Activated naive CD8-positive, alpha-beta T cell treated with anti-CD3 and anti-CD28 coated beads, Interleukin-2, amount 10 ng/mL, durations not matched to agents 7 days and 5 days (primary cell): ENCODE measurements at regions not wholly inside any gene's neighbourhood (a gene's known extent, or its start where the extent isn't known, plus 50 kb on each side); places are given as distances from the start of the nearest gene placed in this dataset.

ENCODE experiments used
- ATAC-seq: fragments of 150-1000 bp; cut with Tn5 transposase; one replicate; pipeline ENCODE4 v1.10.0; 2021; ENCODE audit warnings: low read depth, moderate library complexity
- POLR2A ChIA-PET: fragments of 350-600 bp; sonication (Branson Sonifier 250); formaldehyde crosslinking; loops from one replicate; lab custom pipeline; 2021; ENCODE audit warnings: antibody characterized with exemption; lab: Charles Lee
- DNase-seq: peaks from one replicate; pipeline ENCODE4 v3.0.0; 2021
- H3K27ac Mint-ChIP-seq: one replicate; pipeline ENCODE4 v1.8.0; 2022; ENCODE audit warnings: mild to moderate bottlenecking, mixed read lengths
- H3K27me3 Mint-ChIP-seq: one replicate; pipeline ENCODE4 v1.8.0; 2022; ENCODE audit warnings: mild to moderate bottlenecking, moderate library complexity, mixed read lengths
- H3K36me3 Mint-ChIP-seq: one replicate; pipeline ENCODE4 v1.8.0; 2021; ENCODE audit warnings: mild to moderate bottlenecking, mixed read lengths
- H3K4me1 Mint-ChIP-seq: one replicate; pipeline ENCODE4 v1.8.0; 2021; ENCODE audit warnings: mixed read lengths
- H3K4me3 Mint-ChIP-seq: one replicate; pipeline ENCODE4 v1.8.0; 2022; ENCODE audit warnings: mild to moderate bottlenecking, moderate library complexity, mixed read lengths
- H3K9me3 Mint-ChIP-seq: one replicate; pipeline ENCODE4 v1.8.0; 2021; ENCODE audit warnings: mixed read lengths

DNA sequence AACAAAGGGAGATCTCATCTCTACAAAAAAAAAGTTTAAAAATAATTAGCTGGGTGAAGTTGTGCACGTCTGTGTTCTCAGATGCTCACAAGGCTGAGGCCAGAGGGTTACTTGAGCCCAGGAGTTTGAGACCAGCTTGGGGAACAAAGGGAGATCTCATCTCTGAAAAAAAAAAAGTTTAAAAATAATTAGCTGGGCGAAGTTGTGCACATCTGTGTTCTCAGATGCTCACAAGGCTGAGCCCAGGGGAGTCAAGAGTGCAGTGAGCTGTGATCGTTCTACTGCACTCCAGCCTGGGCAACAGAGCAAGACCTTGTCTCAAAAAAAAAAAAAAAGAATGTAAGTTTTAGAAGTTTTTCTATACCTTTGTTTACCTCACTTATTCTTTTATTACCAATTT lies 127.3 kb downstream of the FGF9 start:
- Mint-ChIP-seq H3K27ac (no peak overlapping the region), H3K4me1 (no peaks in the 10 kb centered on the region), H3K4me3 (no peak overlapping the region), H3K36me3 (no peaks in the 10 kb centered on the region), H3K9me3 (no peaks in the 10 kb centered on the region), H3K27me3 (peaks cover 3% of the 10 kb centered on the region)
- DNase-seq: no peak
- ATAC-seq: no peak
- POLR2A ChIA-PET: no interaction called here

DNA sequence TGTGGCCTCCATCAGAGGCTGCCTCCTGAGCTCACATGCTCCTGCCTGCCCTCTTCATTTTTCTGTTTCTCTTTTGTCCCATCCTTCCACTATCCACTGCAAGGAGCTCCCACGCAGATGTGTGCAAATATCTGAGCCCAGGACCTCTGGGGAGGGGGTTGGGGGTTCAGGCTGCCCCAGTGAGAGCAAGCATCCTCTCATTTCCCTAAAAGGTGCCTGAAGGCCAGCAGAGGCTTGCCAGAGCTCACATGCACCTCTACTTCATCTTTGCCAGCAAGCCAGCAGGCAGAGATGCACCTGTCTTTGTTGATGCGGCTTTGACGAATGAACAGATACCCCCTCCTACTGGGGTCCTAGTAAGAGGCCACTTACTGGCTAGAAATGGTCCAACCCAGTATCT lies 128.8 kb downstream of the FGF9 start:
- Mint-ChIP-seq H3K36me3 (no peaks in the 10 kb centered on the region), H3K27me3 (peaks cover 3% of the 10 kb centered on the region), H3K27ac (no peak overlapping the region), H3K4me3 (no peak overlapping the region), H3K9me3 (no peaks in the 10 kb centered on the region), H3K4me1 (no peaks in the 10 kb centered on the region)
- DNase-seq: no peak
- no peak for ATAC-seq
- POLR2A ChIA-PET: no interaction called here

DNA sequence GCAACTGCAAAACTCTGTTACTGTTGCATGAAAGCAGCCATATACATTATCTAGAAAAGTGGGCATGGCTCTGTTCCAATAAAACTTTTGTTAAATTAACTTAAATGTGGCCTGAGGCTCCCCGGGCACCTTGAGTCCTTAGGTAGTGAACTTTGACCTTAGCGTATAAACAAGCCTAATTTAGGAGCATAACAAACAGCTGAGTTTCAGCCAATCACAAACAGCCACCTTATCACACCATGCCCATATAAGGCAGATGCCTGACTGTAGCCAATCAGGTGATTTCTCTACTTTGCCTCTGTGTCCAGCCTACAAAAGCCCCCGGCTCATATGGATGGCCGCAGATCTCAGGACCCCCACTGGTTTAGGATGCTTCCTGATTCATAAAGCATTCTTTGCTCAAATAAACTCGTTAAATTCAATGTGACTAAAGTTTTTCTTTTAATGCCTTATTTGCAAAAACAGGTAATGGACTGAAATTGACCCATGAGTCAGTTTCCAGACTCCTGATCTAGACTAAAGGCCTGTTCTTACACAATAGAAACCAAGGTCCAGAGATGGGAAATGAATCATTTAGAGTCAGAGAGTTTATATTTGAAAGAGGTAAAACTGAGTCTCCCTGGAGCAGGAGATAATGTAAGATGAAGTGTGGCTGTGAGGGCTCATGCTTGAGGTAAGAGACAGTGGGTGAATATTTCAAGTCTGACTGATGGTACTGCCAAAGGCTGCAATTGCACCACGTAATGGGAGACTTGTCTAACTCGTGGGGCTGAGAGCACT lies 130.2 kb downstream of the FGF9 start:
- Mint-ChIP-seq H3K27me3 (peaks cover 3% of the 10 kb centered on the region), H3K27ac (no peak overlapping the region), H3K9me3 (no peaks in the 10 kb centered on the region), H3K4me3 (no peak overlapping the region), H3K4me1 (no peaks in the 10 kb centered on the region), H3K36me3 (no peaks in the 10 kb centered on the region)
- POLR2A ChIA-PET: no interaction called here
- no peak for DNase-seq
- no peak for ATAC-seq

DNA sequence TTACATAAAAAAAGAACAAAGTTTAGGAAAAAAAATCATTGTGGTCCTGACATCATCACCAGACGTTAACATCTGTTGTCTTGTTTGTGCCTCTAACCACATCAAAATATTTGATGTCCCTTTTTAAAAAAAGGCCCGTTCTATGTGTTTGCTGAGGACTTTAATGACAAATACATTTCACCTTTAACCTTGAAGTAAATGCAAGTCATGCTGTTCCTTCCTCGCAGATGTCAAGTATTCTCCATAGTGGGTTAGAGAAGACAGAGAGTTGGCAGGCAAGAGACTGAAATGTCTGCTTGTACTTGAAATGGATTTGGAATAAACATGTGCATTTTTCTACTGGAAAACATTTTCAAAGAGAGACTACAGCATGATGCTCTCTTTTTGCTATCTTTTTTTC lies 134.9 kb downstream of the FGF9 start:
- DNase-seq (no peak), ATAC-seq (no peak)
- H3K27me3 Mint-ChIP-seq: peaks cover 4% of the 10 kb centered on the region
- no peaks in the 10 kb centered on the region for H3K9me3 Mint-ChIP-seq
- no peak overlapping the region for H3K27ac Mint-ChIP-seq
- H3K4me3 Mint-ChIP-seq: no peak overlapping the region
- no peaks in the 10 kb centered on the region for H3K36me3 Mint-ChIP-seq
- POLR2A ChIA-PET: no interaction called here
- H3K4me1 Mint-ChIP-seq: no peaks in the 10 kb centered on the region

DNA sequence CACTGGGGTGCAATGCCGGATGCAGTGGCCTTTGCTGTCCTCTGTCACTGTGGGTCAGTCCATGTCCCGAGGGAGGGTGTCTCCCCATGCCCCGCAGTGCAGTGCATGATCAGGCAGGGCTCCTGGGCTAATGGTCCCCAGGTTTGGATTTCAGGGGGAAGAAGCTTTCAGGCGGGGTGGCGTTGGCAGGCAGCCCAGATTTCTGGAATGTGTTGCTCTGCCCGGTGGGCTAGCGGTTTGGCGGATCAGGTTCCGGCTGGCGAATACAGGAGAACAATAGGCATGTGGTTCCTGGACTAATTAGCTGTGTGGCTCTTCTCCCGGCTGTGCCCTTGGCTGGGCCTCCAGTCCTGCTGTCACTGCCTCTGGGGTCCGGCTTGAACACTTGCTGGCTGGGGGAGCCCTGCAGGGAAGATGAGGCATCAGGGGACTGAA lies 141.3 kb downstream of the FGF9 start:
- Mint-ChIP-seq H3K36me3 (no peaks in the 10 kb centered on the region), H3K4me3 (no peak overlapping the region)
- no peak for DNase-seq

DNA sequence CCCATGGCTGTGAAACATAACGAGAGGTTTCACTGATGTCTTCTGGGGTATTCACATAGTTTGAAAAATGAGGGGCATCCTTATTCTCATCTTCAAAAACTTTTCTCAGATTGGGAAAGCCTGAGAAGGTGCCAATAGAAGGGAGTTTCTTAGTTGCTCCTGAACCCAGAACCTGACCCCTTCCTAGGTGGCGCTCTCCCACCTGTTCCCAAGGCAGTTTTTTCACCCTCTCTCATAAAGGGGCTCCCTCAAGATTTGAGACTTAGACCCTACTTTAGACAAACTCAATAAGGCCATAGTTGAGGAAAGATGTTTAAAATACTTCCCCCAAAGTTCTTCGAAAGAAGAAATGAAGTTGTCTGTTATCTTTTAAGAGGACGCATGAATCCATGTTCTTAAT lies 142.2 kb downstream of the FGF9 start:
- Mint-ChIP-seq H3K27me3 (no peaks in the 10 kb centered on the region), H3K4me3 (no peak overlapping the region), H3K27ac (no peak overlapping the region), H3K4me1 (no peaks in the 10 kb centered on the region), H3K9me3 (peaks cover 3% of the 10 kb centered on the region), H3K36me3 (no peaks in the 10 kb centered on the region)
- POLR2A ChIA-PET: no interaction called here
- ATAC-seq (no peak), DNase-seq (no peak)

More for the DNA sequence above, 141.3 kb downstream of the FGF9 start:
- POLR2A ChIA-PET: no interaction called here
- no peak for ATAC-seq
- H3K4me1 Mint-ChIP-seq: no peaks in the 10 kb centered on the region
- H3K9me3 Mint-ChIP-seq: peaks cover 3% of the 10 kb centered on the region
- no peaks in the 10 kb centered on the region for H3K27me3 Mint-ChIP-seq
- no peak overlapping the region for H3K27ac Mint-ChIP-seq

DNA sequence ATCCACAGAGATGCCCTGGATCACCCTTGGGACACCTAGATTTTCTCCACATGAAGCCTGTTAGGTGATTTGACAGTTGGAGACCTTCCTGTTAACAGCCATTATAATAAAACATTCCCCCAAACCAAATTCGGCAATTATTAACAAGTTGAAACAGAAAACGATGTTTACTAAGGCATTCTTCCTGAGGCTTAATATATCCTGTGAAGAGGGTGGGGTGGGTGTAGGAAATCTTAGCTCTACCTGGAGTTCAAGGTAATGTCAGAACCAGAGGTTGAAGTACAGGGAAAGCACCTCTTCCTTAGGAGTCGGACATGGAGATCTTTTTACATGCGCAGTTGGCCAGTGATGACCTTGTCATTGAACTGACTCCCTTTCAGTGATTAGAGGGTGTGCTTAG lies 143.0 kb downstream of the FGF9 start:
- H3K27ac Mint-ChIP-seq: no peak overlapping the region
- ATAC-seq (no peak), DNase-seq (no peak)
- H3K4me3 Mint-ChIP-seq: no peak overlapping the region
- no peaks in the 10 kb centered on the region for H3K4me1 Mint-ChIP-seq
- peaks cover 3% of the 10 kb centered on the region for H3K9me3 Mint-ChIP-seq
- no peaks in the 10 kb centered on the region for H3K36me3 Mint-ChIP-seq
- no peaks in the 10 kb centered on the region for H3K27me3 Mint-ChIP-seq
- POLR2A ChIA-PET: no interaction called here

DNA sequence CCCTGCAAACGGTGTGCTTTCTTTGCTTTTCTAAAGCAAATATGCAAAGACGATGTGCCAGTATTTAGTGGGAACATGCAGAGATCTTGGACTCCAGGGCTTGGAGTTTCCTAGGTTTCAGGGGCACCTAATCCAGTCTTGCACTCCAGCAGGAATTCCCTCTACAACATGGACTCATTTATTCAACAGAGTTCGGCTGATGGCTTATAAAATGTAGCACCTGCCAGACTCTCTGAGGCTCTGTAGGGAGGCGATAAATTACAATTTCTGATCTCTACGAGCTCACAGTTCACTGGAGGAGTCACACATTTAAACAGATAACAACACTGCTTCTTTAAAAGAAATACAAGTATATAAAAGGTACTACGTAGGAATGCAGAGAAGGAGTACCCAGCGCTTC lies 143.7 kb downstream of the FGF9 start:
- H3K36me3 Mint-ChIP-seq: no peaks in the 10 kb centered on the region
- peaks cover 3% of the 10 kb centered on the region for H3K9me3 Mint-ChIP-seq
- ATAC-seq: no peak
- no peak overlapping the region for H3K4me3 Mint-ChIP-seq
- POLR2A ChIA-PET: no interaction called here
- DNase-seq: no peak
- H3K27ac Mint-ChIP-seq: no peak overlapping the region
- H3K27me3 Mint-ChIP-seq: no peaks in the 10 kb centered on the region
- no peaks in the 10 kb centered on the region for H3K4me1 Mint-ChIP-seq

DNA sequence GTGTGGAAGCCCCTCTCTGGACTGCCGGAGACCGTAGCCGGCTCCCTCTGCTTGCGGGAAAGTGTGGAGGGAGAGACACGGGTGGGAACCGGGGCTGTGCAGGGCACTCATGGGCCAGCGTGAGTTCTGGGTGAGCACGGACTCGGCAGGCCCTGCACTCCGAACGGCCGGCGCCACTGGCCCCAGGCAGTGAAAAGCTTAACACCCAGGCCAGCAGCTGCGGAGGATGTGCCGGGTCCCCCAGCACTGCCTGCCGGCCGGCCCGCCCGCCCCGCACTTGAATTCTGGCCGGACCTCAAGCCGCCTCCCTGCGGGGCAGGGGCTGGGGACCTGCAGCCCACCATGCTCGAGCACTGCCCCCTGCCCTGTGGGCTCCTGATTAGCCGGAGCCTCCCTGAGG lies 147.0 kb downstream of the FGF9 start:
- H3K4me3 Mint-ChIP-seq: no peak overlapping the region
- no peaks in the 10 kb centered on the region for H3K4me1 Mint-ChIP-seq
- POLR2A ChIA-PET: interaction anchor here (0.6 kb wide), 1 partner anchor 130 kb away, joined by 6 read pairs; no protein-coding TSS in a partner anchor
- no peaks in the 10 kb centered on the region for H3K27me3 Mint-ChIP-seq
- ATAC-seq (no peak), DNase-seq (no peak)
- peaks cover 3% of the 10 kb centered on the region for H3K9me3 Mint-ChIP-seq
- H3K27ac Mint-ChIP-seq: no peak overlapping the region
- no peaks in the 10 kb centered on the region for H3K36me3 Mint-ChIP-seq

DNA sequence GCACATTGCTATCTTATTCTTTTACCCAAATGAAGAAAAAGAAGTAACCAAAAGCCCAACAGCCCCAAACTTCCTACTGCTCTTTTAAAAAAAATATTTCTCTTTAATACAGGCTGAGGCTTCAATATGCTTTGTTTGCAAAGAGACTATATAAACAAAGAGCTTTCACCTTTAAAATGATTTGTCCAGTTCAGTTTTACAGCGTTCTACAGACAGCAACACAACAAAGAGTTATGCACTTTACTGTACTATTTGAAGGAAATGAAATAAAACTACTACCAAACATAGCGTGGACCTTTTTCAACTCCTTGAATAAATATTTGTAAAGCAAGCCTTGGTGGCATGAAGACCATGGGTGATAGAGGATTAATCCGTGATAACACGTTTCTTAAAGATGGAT lies 151.2 kb downstream of the FGF9 start:
- Mint-ChIP-seq H3K27me3 (peaks cover 3% of the 10 kb centered on the region), H3K27ac (no peak overlapping the region), H3K4me3 (no peak overlapping the region), H3K4me1 (peaks cover 3% of the 10 kb centered on the region), H3K36me3 (peaks cover 1% of the 10 kb centered on the region), H3K9me3 (peaks cover 2% of the 10 kb centered on the region)
- DNase-seq (no peak), ATAC-seq (no peak)
- POLR2A ChIA-PET: no interaction called here

DNA sequence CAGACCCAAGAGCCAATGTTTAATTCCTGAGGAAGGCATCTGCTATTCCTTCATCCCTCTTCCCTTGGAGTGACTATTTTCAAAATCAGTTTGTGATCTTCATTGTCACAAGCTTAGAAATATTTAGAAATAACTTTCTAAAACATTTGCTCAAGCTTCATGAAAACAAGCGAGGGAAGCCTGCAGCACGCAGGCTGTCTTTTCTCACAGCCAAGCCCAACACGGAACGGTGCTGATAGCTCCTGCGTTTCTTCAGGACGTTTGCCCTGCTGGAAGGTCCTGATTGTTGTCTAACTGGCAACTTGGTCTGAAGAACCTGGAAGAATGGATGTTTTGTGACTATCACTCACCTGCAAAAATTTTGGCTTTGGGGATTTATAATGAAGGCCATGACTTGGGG lies 152.5 kb downstream of the FGF9 start:
- peaks cover 2% of the 10 kb centered on the region for H3K9me3 Mint-ChIP-seq
- peaks cover 3% of the 10 kb centered on the region for H3K27me3 Mint-ChIP-seq
- H3K36me3 Mint-ChIP-seq: peaks cover 1% of the 10 kb centered on the region
- no peak for ATAC-seq
- no peak for DNase-seq
- peaks cover 3% of the 10 kb centered on the region for H3K4me1 Mint-ChIP-seq
- no peak overlapping the region for H3K27ac Mint-ChIP-seq
- H3K4me3 Mint-ChIP-seq: no peak overlapping the region
- POLR2A ChIA-PET: no interaction called here

DNA sequence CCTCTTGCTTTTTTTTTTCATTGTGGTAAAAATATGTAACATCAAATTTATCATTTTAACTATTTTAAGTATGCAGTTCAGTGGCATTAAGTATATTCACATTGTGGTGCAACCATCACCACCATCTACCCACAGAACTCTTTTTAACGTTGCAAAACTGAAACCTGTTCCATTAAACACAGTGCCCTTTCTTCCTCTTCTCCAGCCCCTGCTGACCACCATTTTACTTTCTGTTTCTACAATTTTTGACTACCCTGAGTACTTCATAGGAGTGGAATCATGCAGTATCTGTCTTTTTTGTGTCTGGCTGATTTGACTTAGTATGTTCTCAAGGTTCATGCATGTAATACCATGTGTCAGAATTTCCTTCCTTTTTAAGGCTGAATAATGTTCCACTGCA lies 153.1 kb downstream of the FGF9 start:
- H3K4me1 Mint-ChIP-seq: peaks cover 3% of the 10 kb centered on the region
- ATAC-seq (no peak), DNase-seq (no peak)
- peaks cover 2% of the 10 kb centered on the region for H3K9me3 Mint-ChIP-seq
- H3K27me3 Mint-ChIP-seq: peaks cover 3% of the 10 kb centered on the region
- no peak overlapping the region for H3K27ac Mint-ChIP-seq
- H3K4me3 Mint-ChIP-seq: no peak overlapping the region
- peaks cover 1% of the 10 kb centered on the region for H3K36me3 Mint-ChIP-seq
- POLR2A ChIA-PET: no interaction called here

DNA sequence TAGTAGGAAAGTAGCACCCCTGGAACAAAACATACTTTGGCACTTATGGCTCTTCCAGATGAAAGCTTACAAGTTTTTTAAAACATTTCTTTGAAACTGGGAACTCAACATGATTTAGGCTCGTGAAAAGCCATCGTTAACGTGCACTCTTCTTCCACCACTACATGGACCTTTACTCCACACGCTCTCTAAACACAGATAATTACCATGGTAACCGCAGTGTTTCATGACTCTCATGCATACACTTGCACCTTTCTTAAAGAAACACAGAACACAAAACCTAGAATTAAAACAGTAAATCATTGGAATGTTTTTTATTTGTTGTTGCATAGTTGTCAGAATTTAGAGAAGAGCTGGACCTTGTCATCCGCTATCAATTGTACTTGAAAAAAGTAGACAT lies 154.3 kb downstream of the FGF9 start:
- Mint-ChIP-seq H3K9me3 (peaks cover 2% of the 10 kb centered on the region), H3K36me3 (peaks cover 1% of the 10 kb centered on the region), H3K27ac (no peak overlapping the region), H3K4me3 (no peak overlapping the region), H3K4me1 (peaks cover 3% of the 10 kb centered on the region), H3K27me3 (peaks cover 3% of the 10 kb centered on the region)
- POLR2A ChIA-PET: no interaction called here
- ATAC-seq (no peak), DNase-seq (no peak)

DNA sequence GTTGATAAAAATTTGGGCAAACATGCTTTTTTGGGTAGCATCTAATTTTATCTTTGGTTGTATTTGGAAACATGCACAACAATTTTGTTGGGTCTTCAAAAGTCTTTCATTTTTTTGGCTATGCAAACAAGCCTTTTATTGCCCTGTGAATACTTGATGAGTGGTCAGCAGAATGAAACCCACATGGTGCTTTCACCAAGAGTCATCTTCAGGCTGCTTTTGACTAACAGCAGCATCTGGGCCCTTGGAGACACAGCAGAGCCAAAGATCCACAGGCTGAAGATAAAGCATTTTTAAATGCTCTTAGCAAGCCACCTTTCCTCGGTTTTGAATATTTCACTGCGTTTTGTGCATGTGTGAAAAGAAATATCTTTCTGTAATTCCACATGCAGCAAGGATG lies 154.9 kb downstream of the FGF9 start:
- H3K27ac Mint-ChIP-seq: no peak overlapping the region
- peaks cover 1% of the 10 kb centered on the region for H3K36me3 Mint-ChIP-seq
- POLR2A ChIA-PET: no interaction called here
- peaks cover 3% of the 10 kb centered on the region for H3K4me1 Mint-ChIP-seq
- no peak for ATAC-seq
- peaks cover 3% of the 10 kb centered on the region for H3K27me3 Mint-ChIP-seq
- H3K9me3 Mint-ChIP-seq: peaks cover 2% of the 10 kb centered on the region
- H3K4me3 Mint-ChIP-seq: no peak overlapping the region
- DNase-seq: no peak
